CD4-positive, CD25-positive, alpha-beta regulatory T cell (primary cell): ENCODE measurements at regions not wholly inside any gene's neighbourhood (a gene's known extent, or its start where the extent isn't known, plus 50 kb on each side); places are given as distances from the start of the nearest gene placed in this dataset.

Experiments used
- ATAC-seq, 2 donors: fragments of 150-1000 bp; cut with Tn5 transposase; one replicate each; pipeline ENCODE4 v1.10.0; 2021; ENCODE audit warnings: low read depth in 2 of 2, moderate number of reproducible peaks in 2 of 2, moderate library complexity in 1 of 2
- DNase-seq, 3 donors: peaks; one replicate each; pipeline versions ENCODE4 v3.0.0 to v3.0.0-alpha.2; 2012 to 2022; ENCODE audit warnings: mixed read lengths in 1 of 3
- H3K27ac ChIP-seq: one replicate; pipeline ENCODE4 v1.7.0; 2013; ENCODE audit warnings: mild to moderate bottlenecking, low read length; ENCODE audit not compliant: insufficient read depth, poor library complexity, severe bottlenecking
- H3K27me3 ChIP-seq: one replicate; pipeline ENCODE4 v1.7.0; 2013; ENCODE audit warnings: low read length; ENCODE audit not compliant: control insufficient read depth, insufficient read depth
- H3K36me3 ChIP-seq: one replicate; pipeline ENCODE4 v1.7.0; 2013; ENCODE audit warnings: mild to moderate bottlenecking, low read length, moderate library complexity; ENCODE audit not compliant: control insufficient read depth, insufficient read depth
- H3K4me1 ChIP-seq: 2 replicates; pipeline ENCODE4 v1.7.0; 2013; ENCODE audit warnings: mild to moderate bottlenecking, low read length; ENCODE audit not compliant: insufficient read depth, control insufficient read depth, poor library complexity, severe bottlenecking
- H3K4me3 ChIP-seq: one replicate; pipeline ENCODE4 v1.7.0; 2013; ENCODE audit warnings: low read depth, mild to moderate bottlenecking, low read length, moderate library complexity
- H3K9me3 ChIP-seq, 2 experiments: 1 replicate in 1 of 2; 2 replicates in 1 of 2; pipeline ENCODE4 v1.7.0; 2013; ENCODE audit warnings: low read length in 2 of 2, mild to moderate bottlenecking in 1 of 2, moderate library complexity in 1 of 2; ENCODE audit not compliant: control insufficient read depth in 2 of 2
- H3K27ac Mint-ChIP-seq, 3 donors: one replicate each; pipeline ENCODE4 v1.8.0; 2020 to 2022; ENCODE audit warnings: mild to moderate bottlenecking in 3 of 3, mixed read lengths in 3 of 3, moderate library complexity in 2 of 3
- H3K27me3 Mint-ChIP-seq: one replicate; pipeline ENCODE4 v1.8.0; 2022; ENCODE audit warnings: mild to moderate bottlenecking, mixed read lengths
- H3K36me3 Mint-ChIP-seq: one replicate; pipeline ENCODE4 v1.8.0; 2020; ENCODE audit warnings: mixed read lengths
- H3K4me1 Mint-ChIP-seq, 4 donors: one replicate each; pipeline ENCODE4 v1.8.0; 2020 to 2022; ENCODE audit warnings: mixed read lengths in 4 of 4, mild to moderate bottlenecking in 1 of 4
- H3K4me3 Mint-ChIP-seq, 4 donors: one replicate each; pipeline ENCODE4 v1.8.0; 2020 to 2022; ENCODE audit warnings: mild to moderate bottlenecking in 4 of 4, mixed read lengths in 4 of 4, moderate library complexity in 3 of 4
- H3K9me3 Mint-ChIP-seq, 7 donors: one replicate each; pipeline ENCODE4 v1.8.0; 2020 to 2022; ENCODE audit warnings: mixed read lengths in 7 of 7, mild to moderate bottlenecking in 3 of 7, moderate library complexity in 2 of 7

GRCh38 chr21:29396951-29397455 is 98.3 kb downstream of the BACH1 start:
- no peak overlapping the region for H3K4me3 ChIP-seq
- Mint-ChIP-seq H3K27me3 (no peaks in the 10 kb centered on the region), H3K4me3 (no peak overlapping the region), H3K9me3 (peaks cover 0 to 17% (median 11%) of the 10 kb centered on the region in 7 donors), H3K27ac (no peak overlapping the region), H3K4me1 (no peaks in the 10 kb centered on the region), H3K36me3 (peaks cover 32% of the 10 kb centered on the region)
- H3K27me3 ChIP-seq = no peaks in the 10 kb centered on the region
- H3K27ac ChIP-seq = no peak overlapping the region
- DNase-seq (no peak), ATAC-seq (no peak)
- peaks cover 0 to 6% of the 10 kb centered on the region in 2 experiments for H3K9me3 ChIP-seq
- H3K4me1 ChIP-seq = no peaks in the 10 kb centered on the region
- H3K36me3 ChIP-seq = no peaks in the 10 kb centered on the region

GRCh38 chr21:29403301-29403700 is 104.6 kb downstream of the BACH1 start:
- no peak overlapping the region for H3K27ac Mint-ChIP-seq
- peaks cover 0 to 11% (median under 1%) of the 10 kb centered on the region in 4 donors for H3K4me1 Mint-ChIP-seq
- H3K4me3 Mint-ChIP-seq = no peak overlapping the region
- Histone ChIP-seq H3K4me1 (no peaks in the 10 kb centered on the region), H3K36me3 (no peaks in the 10 kb centered on the region), H3K27me3 (no peaks in the 10 kb centered on the region), H3K4me3 (no peak overlapping the region), H3K27ac (no peak overlapping the region), H3K9me3 (peaks cover 0 to 6% of the 10 kb centered on the region in 2 experiments)
- no peaks in the 10 kb centered on the region for H3K27me3 Mint-ChIP-seq
- DNase-seq (no peak), ATAC-seq (no peak)
- H3K36me3 Mint-ChIP-seq = peaks cover 24% of the 10 kb centered on the region
- peaks cover 0 to 17% (median 11%) of the 10 kb centered on the region in 7 donors for H3K9me3 Mint-ChIP-seq

- peaks cover 0 to 11% (median under 1%) of the 10 kb centered on the region in 4 donors for H3K4me1 Mint-ChIP-seq
- H3K9me3 Mint-ChIP-seq = peaks cover 0 to 12% (median 10%) of the 10 kb centered on the region in 7 donors
- Histone ChIP-seq H3K27me3 (no peaks in the 10 kb centered on the region), H3K27ac (no peak overlapping the region), H3K9me3 (peaks cover 0 to 6% of the 10 kb centered on the region in 2 experiments), H3K36me3 (no peaks in the 10 kb centered on the region), H3K4me1 (no peaks in the 10 kb centered on the region), H3K4me3 (no peak overlapping the region)
- DNase-seq (peak in 1 of 3 donors; percentile 17), ATAC-seq (no peak)
- H3K27me3 Mint-ChIP-seq = no peaks in the 10 kb centered on the region
- peaks cover 16% of the 10 kb centered on the region for H3K36me3 Mint-ChIP-seq
- H3K4me3 Mint-ChIP-seq = no peak overlapping the region
- peak overlapping the region in 1 of 3 donors; percentile 52 for H3K27ac Mint-ChIP-seq
These were observed 105.3 kb downstream of the BACH1 start for GRCh38 chr21:29403922-29404538.

- no peak overlapping the region for H3K4me3 Mint-ChIP-seq
- no peaks in the 10 kb centered on the region for H3K36me3 ChIP-seq
- peaks cover 0 to 15% (median under 1%) of the 10 kb centered on the region in 4 donors for H3K4me1 Mint-ChIP-seq
- H3K27me3 Mint-ChIP-seq = no peaks in the 10 kb centered on the region
- peaks cover 0 to 4% (median under 1%) of the 10 kb centered on the region in 7 donors for H3K9me3 Mint-ChIP-seq
- H3K27ac ChIP-seq = no peak overlapping the region
- DNase-seq (no peak), ATAC-seq (no peak)
- no peaks in the 10 kb centered on the region for H3K27me3 ChIP-seq
- H3K36me3 Mint-ChIP-seq = peaks cover 2% of the 10 kb centered on the region
- no peaks in the 10 kb centered on the region for H3K4me1 ChIP-seq
- no peaks in the 10 kb centered on the region for H3K9me3 ChIP-seq
- no peak overlapping the region for H3K4me3 ChIP-seq
- no peak overlapping the region for H3K27ac Mint-ChIP-seq
These were observed 106.9 kb downstream of the BACH1 start for GRCh38 chr21:29405503-29406122.

- Histone ChIP-seq H3K36me3 (no peaks in the 10 kb centered on the region), H3K27me3 (no peaks in the 10 kb centered on the region), H3K9me3 (no peaks in the 10 kb centered on the region), H3K4me1 (no peaks in the 10 kb centered on the region), H3K27ac (no peak overlapping the region), H3K4me3 (no peak overlapping the region)
- H3K27me3 Mint-ChIP-seq = no peaks in the 10 kb centered on the region
- H3K4me3 Mint-ChIP-seq = no peak overlapping the region
- peaks cover 2% of the 10 kb centered on the region for H3K36me3 Mint-ChIP-seq
- DNase-seq (no peak), ATAC-seq (no peak)
- H3K4me1 Mint-ChIP-seq = peaks cover 0 to 15% (median under 1%) of the 10 kb centered on the region in 4 donors
- H3K9me3 Mint-ChIP-seq = peaks cover 0 to 3% (median 0%) of the 10 kb centered on the region in 7 donors
- H3K27ac Mint-ChIP-seq = no peak overlapping the region
These were observed 107.7 kb downstream of the BACH1 start for GRCh38 chr21:29406385-29406784.

- ATAC-seq = no peak
- peaks cover 3% of the 10 kb centered on the region for H3K36me3 Mint-ChIP-seq
- no peaks in the 10 kb centered on the region for H3K27me3 Mint-ChIP-seq
- Histone ChIP-seq H3K4me1 (no peaks in the 10 kb centered on the region), H3K9me3 (no peaks in the 10 kb centered on the region), H3K27me3 (no peaks in the 10 kb centered on the region), H3K4me3 (no peak overlapping the region), H3K27ac (no peak overlapping the region), H3K36me3 (no peaks in the 10 kb centered on the region)
- peaks cover 0 to 3% (median 0%) of the 10 kb centered on the region in 7 donors for H3K9me3 Mint-ChIP-seq
- peak overlapping the region in 1 of 3 donors; percentile 20 for H3K27ac Mint-ChIP-seq
- no peak for DNase-seq
- no peak overlapping the region for H3K4me3 Mint-ChIP-seq
- peaks cover 0 to 15% (median under 1%) of the 10 kb centered on the region in 4 donors for H3K4me1 Mint-ChIP-seq
These were observed 108.8 kb downstream of the BACH1 start for GRCh38 chr21:29407571-29407970.

- peaks cover 0 to 2% (median 0%) of the 10 kb centered on the region in 7 donors for H3K9me3 Mint-ChIP-seq
- H3K27ac Mint-ChIP-seq = no peak overlapping the region
- peaks cover under 1% of the 10 kb centered on the region for H3K27me3 Mint-ChIP-seq
- H3K4me1 ChIP-seq = no peaks in the 10 kb centered on the region
- DNase-seq (no peak), ATAC-seq (no peak)
- H3K36me3 ChIP-seq = no peaks in the 10 kb centered on the region
- no peak overlapping the region for H3K4me3 Mint-ChIP-seq
- no peak overlapping the region for H3K27ac ChIP-seq
- H3K4me1 Mint-ChIP-seq = peaks cover under 1 to 5% (median 5%) of the 10 kb centered on the region in 4 donors
- no peaks in the 10 kb centered on the region for H3K27me3 ChIP-seq
- no peak overlapping the region for H3K4me3 ChIP-seq
- H3K9me3 ChIP-seq = no peaks in the 10 kb centered on the region
- H3K36me3 Mint-ChIP-seq = peaks cover 18% of the 10 kb centered on the region
These were observed 115.0 kb downstream of the BACH1 start for GRCh38 chr21:29413683-29414082.
